HCT116 (cell line): ENCODE measurements at regions not wholly inside any gene's neighbourhood (a gene's known extent, or its start where the extent isn't known, plus 50 kb on each side); places are given as distances from the start of the nearest gene placed in this dataset.
"Not testable (repeated sequence)": the region's sequence is repeated elsewhere in the genome, so short reads cannot be mapped to it uniquely, and the experiment has no call there.

Experiments used
- CEBPB ChIP-seq: IDR thresholded peaks from 2 replicates; pipeline ENCODE4 v1.6.1; 2012; ENCODE audit warnings: low read depth
- EZH2 ChIP-seq: fragments of 200-600 bp; sonication (generic); IDR thresholded peaks from 2 replicates; pipeline ENCODE4 v1.6.1; 2017; ENCODE audit warnings: antibody characterized with exemption, mixed run types
- EZH2phosphoT487 ChIP-seq: fragments of 200-600 bp; IDR thresholded peaks from 2 replicates; pipeline ENCODE4 v1.6.1; 2018; ENCODE audit warnings: antibody characterized with exemption, borderline replicate concordance
- POLR2A ChIP-seq: IDR thresholded peaks from 2 replicates; pipeline ENCODE4 v1.7.0; 2011; ENCODE audit warnings: borderline replicate concordance; ENCODE audit not compliant: insufficient read depth, insufficient read length; ENCODE audit errors: extremely low read depth
- POLR2AphosphoS5 ChIP-seq: IDR thresholded peaks from 2 replicates; pipeline ENCODE4 v1.6.1; 2011; ENCODE audit warnings: mild to moderate bottlenecking, low read depth, low read length, moderate library complexity
- RAD21 ChIP-seq: IDR thresholded peaks from 2 replicates; pipeline ENCODE4 v1.6.1; 2012; ENCODE audit warnings: low read depth, mild to moderate bottlenecking
- SIN3A ChIP-seq: IDR thresholded peaks from 2 replicates; pipeline ENCODE4 v1.6.1; 2012; ENCODE audit warnings: low read depth
- SP1 ChIP-seq: IDR thresholded peaks from 2 replicates; pipeline ENCODE4 v1.6.1; 2012; ENCODE audit warnings: low read depth
- YY1 ChIP-seq: IDR thresholded peaks from 2 replicates; pipeline ENCODE4 v1.6.1; 2011; ENCODE audit warnings: low read length, low read depth, moderate library complexity, mild to moderate bottlenecking; ENCODE audit not compliant: insufficient replicate concordance; ENCODE audit errors: extremely low read depth
- TF ChIP-seq, protein P1 (sequence below), 3 experiments: fragments of 200-600 bp in 1 of 3; sonication (generic) in 1 of 3; IDR thresholded peaks in 2 of 3; conservative IDR thresholded peaks in 1 of 3; 2 replicates each; pipeline ENCODE4 v1.5.1; 2012 to 2017; ENCODE audit warnings: low read depth in 2 of 3, low read length in 2 of 3, antibody characterized with exemption in 1 of 3, borderline replicate concordance in 1 of 3, control low read depth in 1 of 3, mild to moderate bottlenecking in 1 of 3, mixed read lengths in 1 of 3, mixed run types in 1 of 3, moderate library complexity in 1 of 3; ENCODE audit not compliant: insufficient read depth in 1 of 3
- TF ChIP-seq, protein P2 (sequence below): IDR thresholded peaks from 2 replicates; pipeline ENCODE4 v1.6.1; 2012; ENCODE audit warnings: low read depth
- TF ChIP-seq, protein P3 (sequence below): IDR thresholded peaks from 2 replicates; pipeline ENCODE4 v1.6.1; 2012

DNA sequence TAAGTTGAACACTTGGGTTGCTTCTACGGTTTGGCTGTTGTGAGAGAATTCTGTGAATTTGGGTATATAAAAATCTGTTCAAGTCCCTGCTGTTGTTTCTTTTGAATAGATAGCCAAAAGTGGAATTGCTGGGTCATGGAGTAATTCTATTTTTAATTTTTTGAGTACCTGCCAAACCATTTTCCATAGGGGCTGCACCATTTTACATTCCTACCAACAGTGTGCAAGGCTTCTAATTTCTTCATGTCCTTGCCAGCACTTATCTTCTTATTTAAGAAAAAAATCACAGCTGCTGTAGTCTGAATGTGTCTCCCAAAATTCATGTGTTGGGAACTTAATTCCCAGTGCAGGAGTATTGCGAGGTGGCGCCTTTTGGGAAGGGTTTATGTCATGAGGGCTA is 75.1 kb upstream of the NUTM2F start:
- TF ChIP-seq, protein P1, sequence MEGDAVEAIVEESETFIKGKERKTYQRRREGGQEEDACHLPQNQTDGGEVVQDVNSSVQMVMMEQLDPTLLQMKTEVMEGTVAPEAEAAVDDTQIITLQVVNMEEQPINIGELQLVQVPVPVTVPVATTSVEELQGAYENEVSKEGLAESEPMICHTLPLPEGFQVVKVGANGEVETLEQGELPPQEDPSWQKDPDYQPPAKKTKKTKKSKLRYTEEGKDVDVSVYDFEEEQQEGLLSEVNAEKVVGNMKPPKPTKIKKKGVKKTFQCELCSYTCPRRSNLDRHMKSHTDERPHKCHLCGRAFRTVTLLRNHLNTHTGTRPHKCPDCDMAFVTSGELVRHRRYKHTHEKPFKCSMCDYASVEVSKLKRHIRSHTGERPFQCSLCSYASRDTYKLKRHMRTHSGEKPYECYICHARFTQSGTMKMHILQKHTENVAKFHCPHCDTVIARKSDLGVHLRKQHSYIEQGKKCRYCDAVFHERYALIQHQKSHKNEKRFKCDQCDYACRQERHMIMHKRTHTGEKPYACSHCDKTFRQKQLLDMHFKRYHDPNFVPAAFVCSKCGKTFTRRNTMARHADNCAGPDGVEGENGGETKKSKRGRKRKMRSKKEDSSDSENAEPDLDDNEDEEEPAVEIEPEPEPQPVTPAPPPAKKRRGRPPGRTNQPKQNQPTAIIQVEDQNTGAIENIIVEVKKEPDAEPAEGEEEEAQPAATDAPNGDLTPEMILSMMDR (IDR thresholded peaks at IDR 0.05 in 2 of 3, conservative IDR thresholded peaks at IDR 0.05 in 1 of 3; ENCODE audit: borderline replicate concordance in 1 of 3, insufficient read depth in 1 of 3, low read depth in 2 of 3, low read length in 2 of 3) = not testable (repeated sequence)
- TF ChIP-seq POLR2A, EZH2phosphoT487, POLR2AphosphoS5, YY1, EZH2, RAD21, CEBPB, SP1, SIN3A: not testable (repeated sequence)
- TF ChIP-seq, protein P2, sequence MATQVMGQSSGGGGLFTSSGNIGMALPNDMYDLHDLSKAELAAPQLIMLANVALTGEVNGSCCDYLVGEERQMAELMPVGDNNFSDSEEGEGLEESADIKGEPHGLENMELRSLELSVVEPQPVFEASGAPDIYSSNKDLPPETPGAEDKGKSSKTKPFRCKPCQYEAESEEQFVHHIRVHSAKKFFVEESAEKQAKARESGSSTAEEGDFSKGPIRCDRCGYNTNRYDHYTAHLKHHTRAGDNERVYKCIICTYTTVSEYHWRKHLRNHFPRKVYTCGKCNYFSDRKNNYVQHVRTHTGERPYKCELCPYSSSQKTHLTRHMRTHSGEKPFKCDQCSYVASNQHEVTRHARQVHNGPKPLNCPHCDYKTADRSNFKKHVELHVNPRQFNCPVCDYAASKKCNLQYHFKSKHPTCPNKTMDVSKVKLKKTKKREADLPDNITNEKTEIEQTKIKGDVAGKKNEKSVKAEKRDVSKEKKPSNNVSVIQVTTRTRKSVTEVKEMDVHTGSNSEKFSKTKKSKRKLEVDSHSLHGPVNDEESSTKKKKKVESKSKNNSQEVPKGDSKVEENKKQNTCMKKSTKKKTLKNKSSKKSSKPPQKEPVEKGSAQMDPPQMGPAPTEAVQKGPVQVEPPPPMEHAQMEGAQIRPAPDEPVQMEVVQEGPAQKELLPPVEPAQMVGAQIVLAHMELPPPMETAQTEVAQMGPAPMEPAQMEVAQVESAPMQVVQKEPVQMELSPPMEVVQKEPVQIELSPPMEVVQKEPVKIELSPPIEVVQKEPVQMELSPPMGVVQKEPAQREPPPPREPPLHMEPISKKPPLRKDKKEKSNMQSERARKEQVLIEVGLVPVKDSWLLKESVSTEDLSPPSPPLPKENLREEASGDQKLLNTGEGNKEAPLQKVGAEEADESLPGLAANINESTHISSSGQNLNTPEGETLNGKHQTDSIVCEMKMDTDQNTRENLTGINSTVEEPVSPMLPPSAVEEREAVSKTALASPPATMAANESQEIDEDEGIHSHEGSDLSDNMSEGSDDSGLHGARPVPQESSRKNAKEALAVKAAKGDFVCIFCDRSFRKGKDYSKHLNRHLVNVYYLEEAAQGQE = not testable (repeated sequence)
- TF ChIP-seq, protein P3, sequence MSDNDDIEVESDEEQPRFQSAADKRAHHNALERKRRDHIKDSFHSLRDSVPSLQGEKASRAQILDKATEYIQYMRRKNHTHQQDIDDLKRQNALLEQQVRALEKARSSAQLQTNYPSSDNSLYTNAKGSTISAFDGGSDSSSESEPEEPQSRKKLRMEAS = not testable (repeated sequence)
